NCI-H128 (cell line): ENCODE measurements at regions not wholly inside any gene's neighbourhood (a gene's known extent, or its start where the extent isn't known, plus 50 kb on each side); places are given as distances from the start of the nearest gene placed in this dataset.
"Not testable (repeated sequence)": the region's sequence is repeated elsewhere in the genome, so short reads cannot be mapped to it uniquely, and the experiment has no call there.

Experiments
- DNase-seq: peaks from one replicate; lab custom pipeline; 2025; ENCODE audit not compliant: unreplicated experiment; lab: John Stamatoyannopoulos, UW

DNA sequence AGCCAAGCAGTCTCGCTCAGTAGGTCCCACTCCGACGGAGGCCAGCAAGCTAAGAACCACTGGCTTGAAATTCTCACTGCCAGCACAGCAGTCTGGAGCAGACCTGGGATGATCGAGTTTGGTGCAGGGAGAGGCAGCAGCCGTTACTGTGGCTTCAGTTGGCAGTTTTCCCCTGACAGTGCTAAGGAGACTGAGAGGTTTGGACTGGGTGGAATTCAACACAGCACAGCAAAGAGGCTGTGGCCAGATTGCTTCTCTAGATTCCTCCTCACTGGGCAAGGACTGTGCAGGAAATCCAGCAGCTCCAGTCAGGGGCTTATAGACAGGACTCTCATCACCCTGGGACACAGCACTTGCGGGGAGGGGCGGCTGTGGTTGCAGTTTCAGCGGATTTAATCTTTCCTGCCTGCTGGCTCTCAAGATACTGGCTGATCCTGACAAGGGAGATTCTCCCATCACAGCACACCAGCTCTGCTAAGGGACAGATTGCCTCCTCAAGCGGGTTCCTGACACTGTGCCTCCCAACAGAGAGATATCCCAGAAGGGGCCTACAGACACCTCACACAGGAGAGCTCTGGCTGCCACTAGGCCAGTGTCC is 122.1 kb downstream of the YIPF5 start:
- DNase-seq = no peak

DNA sequence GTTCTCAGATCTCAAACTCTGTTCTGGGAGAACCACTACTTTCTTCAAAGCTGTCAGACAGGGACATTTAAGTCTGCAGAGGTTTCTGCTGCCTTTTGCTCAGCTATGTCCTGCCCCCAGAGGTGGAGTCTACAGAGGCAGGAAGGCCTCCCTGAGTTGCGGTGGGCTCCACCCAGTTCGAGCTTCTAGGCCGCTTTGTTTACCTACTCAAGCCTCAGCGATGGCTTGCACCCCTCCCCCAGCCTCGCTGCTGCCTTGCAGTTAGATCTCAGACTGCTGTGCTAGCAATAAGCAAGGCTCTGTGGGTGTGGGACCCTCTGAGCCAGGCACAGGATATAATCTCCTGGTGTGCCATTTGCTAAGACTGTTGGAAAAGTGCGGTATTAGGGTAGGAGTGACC is 115.1 kb downstream of the YIPF5 start:
- not testable (repeated sequence) for DNase-seq

DNA sequence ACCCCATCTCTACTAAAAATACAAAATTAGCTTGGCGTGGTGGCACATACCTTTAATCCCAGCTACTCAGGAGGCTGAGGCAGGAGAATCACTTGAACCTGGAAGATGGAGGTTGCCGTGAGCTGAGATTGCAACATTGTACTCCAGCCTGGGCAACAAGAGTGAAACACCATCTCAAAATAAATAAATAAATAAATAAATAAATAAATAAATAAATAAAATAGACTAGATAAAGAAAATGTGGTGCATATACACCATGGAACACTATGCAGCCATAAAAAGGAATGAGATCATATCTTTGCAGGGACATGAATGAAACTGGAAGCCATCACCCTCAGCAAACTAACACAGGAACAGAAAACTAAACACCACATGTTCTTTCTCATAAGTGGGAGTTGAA is 110.4 kb downstream of the YIPF5 start:
- DNase-seq = not testable (repeated sequence)

DNA sequence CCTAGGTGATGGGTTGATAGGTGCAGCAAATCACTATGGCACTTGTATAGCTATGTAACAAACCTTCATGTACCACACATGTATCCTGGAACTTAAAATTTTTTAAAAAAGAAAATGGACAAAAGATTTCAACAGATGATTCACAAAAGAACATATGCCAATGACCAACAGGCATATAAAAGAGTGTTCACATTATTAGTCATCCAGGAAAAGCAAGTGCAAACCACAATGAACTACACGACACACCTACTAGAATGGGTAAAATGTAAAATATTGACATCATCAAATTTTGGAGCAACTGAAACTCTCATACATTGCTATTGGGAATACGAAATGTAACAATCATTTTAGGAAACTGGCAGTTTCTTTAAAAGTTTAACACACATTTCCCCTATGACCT is 109.9 kb downstream of the YIPF5 start:
- no peak for DNase-seq

DNA sequence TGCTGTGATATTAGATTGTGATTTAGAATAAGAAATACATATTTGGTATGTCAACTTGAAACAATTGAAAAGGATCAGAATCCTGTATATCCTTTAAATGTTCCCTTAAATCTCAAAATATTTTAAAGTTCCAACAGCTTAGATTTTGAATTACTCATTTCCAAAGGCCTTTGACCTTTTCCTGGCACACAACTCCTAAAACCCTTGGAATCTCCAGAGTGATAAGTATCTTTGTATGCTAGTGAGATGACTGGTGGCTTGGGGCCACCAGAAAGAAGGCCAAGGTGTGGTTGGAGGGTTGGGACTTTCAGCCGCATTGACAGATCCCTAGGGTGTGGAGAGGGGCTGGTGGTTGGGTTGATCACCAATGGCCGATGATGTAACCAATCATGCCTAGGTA is 104.7 kb downstream of the YIPF5 start:
- DNase-seq = no peak

DNA sequence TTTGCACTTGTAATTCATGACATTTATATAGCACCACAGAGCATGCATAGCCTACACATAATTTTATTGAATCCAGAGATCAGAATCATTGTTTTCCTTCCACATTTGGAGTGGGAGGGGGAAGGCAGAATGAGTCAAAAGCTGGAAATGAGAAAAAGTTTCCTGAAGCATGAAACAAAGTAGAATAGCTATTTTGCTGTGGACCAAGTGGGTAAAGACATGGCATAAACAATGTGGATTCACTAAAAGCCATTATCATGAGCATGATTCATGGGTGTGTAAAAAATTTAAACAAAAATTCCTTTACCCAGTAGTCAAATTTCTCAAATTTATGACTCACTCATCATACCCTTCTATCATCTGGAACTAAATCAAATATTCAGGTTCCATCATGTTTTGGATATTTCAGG is 97.9 kb downstream of the YIPF5 start:
- no peak for DNase-seq

DNA sequence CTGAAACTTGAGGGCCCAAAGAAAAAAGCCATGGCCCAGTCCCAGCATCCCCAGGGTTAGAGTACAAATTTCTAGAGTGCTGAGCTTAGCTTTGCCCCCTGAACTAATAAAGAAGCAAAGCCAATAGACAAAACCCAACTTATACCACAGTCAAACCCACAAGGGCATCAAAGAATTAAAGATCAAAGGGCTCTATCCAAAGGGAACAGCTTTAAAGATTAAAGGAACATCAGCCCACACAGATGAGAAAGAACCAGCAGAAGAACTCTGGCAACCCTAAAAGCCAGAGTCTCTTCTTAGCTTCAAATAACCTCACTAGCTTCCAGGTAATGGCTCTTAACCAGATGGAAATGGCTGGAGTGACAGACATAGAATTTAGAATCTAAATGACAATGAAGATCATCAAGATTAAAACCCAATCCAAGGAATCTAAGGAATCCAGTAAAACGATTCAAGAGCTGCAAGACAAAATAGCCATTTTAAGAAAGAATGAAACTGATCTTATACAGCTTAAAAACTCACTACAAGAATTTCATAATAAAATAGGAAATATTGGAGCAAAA is 93.9 kb downstream of the YIPF5 start:
- DNase-seq = no peak

DNA sequence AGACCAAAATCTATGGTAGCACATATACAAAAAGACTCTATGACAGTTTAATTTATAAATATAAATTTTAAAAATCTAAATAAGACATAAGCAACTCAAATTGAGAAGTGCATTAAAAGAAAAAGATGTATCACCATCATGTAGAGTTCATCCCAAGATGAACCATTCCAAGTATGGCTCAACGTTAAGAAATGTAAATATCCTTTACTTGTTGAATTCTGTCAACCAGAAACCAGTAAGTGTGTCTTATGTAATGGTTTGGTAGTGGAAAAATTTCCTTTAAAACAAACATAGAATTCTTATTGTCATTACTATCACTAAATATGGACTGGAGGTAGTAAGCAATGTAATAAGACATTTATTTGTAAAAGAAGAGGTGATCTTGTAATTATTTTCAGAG is 87.3 kb downstream of the YIPF5 start:
- no peak for DNase-seq

DNA sequence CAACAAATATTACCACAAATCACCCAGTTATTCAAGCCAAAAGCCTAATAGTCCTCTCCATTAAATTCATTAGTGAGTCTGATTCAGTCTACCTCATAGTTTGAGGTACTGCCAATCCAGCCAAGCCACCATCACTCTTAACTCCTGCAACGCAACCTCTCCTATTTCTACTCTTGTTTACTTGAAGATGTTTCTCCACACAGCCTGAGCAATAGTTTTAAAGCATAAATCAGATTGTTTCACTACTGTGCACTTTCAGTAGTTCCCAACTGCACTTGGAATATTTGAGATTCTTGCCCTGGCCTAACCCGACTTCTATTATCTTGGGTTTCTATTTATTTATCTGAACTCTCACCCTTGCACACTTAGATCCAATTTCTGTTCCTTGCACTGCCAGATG is 85.5 kb downstream of the YIPF5 start:
- DNase-seq = no peak

DNA sequence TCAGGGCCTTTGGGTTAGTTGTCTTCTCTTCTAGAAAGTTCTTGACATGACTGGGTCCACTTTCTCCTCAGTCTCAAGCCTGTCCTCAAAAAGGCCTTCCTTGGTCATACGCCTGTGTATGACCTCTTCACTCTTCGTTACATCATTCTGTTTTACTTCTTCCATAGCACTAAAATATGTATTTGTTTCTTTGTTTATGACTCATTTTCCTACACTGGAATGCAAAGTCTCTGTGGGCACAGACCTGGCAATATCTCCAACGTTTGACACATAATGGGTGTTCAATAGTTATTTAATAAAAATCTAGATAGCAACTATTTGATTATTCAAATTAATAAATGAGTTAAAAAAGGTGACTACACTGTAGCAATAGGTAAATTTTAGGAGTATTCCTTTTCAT is 85.1 kb downstream of the YIPF5 start:
- no peak for DNase-seq

DNA sequence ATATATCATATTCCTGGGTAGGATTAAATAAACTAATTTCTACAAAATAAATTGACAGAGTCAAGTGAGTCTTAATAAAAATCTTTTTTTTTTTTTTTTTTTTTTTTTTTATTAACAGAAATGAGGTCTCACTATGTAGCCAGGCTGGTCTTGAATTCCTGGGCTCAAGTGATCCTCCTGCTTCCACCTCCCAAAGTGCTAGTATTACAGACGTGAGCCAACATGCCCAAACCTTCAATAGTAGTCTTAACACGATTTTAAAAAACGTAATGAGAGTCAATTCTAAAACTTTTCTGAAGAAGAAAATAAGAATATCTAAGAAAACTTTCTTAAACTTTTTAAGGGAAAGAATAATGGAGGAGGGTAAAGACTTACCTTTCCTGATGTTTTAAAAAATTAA is 84.2 kb downstream of the YIPF5 start:
- DNase-seq = no peak

DNA sequence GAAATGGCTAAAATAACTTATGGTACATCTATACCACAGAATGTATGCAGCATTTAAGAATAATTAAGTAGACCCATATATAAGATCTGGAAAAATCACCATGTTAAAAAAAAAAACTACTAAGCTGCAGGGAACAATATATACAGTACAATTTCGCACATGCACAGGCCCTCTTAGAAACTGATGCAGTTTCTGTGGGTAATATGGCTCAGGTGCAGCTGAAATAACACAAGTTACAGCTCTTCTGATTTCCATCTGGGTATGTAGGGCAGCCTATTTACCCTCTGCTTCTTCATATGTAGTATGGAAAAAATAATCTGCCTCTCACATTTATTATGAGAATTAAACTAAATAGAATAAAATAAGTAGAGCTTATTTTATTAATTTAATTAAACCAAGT is 82.9 kb downstream of the YIPF5 start:
- no peak for DNase-seq

DNA sequence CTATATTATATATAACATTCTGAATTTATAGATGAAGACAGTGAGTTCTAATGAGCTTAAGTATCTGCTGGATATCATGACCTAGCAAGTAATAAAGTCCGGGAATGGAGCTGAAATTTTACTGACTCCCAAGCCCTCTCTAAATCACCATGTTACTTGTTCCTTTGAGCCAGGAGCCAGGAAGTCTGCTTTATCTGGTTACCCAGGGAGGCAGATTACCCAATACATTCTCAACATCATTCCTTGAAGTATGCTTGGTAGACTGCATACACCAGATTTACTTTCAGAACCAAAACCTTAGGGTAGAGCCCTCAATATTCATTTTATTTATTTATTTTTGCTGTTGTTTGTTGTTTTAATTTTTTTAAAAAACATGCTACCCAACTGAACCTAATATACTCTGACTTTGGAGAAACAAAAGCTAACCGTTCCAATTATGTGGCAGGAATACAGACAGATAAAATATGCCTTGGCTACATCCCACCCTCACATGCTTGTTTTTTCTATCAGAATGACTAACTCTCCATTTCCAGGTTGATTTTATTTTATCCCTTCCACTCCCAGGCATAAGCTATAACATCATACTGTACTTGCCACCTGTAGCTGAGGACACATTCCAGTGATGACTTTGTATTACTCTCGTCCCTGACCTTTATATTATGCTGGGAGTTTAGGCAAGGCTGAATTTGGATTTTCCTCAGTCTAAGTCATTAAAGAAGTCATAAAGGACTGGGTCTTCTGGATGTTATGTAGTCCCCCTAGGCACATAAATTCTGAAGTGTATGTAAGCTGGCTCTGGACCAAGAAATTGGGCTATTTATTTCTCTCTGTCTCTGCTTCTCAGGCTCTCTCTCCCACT is 82.0 kb downstream of the YIPF5 start:
- DNase-seq = no peak

DNA sequence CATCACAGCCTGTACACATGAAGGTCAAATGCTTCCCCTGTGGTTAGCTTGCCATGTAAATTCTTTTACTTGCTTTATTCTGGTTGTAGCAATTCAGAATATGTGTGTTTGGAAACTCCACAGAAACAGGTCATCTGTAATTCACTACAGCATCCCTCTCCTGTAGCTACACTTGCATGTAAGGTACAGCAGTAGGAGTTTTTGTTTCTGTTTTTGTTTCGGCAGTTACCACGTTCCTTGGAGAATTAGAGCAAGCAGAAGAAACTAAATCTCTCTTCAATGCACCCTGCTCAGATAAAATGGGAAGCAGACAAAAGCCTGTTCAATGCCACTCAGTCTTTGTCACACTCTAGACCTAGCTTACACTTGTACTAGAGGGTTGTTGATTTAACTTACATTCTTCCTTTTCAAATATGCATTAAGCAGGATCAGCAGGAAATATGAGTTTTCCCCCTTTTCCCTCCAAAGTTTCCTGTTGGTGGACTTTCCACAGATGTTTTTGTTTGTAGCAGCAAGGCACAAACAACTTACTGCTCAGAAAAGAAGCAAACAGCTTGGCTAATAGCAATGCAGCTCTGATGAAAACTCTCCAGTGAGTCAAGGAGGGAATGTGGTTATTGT is 80.9 kb downstream of the YIPF5 start:
- DNase-seq = no peak

DNA sequence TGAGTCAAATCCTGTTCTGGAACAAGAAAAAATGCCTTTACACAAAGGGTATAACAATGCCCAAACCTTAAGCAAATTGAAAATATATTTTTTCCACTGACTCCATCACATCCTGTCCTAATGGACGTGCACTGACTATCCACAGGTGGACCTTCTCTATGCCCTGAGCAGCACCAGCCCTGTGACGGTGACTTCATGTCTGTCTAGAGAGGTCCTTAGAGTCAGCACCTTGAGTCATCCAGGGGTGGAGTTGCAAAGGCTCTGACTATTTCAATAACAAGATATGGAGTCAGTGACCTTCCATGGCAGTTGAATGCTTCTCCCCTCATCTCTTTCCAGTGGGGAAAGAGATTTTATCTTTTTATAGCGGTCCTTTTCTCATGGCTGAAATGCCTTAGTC is 78.0 kb downstream of the YIPF5 start:
- DNase-seq = no peak

DNA sequence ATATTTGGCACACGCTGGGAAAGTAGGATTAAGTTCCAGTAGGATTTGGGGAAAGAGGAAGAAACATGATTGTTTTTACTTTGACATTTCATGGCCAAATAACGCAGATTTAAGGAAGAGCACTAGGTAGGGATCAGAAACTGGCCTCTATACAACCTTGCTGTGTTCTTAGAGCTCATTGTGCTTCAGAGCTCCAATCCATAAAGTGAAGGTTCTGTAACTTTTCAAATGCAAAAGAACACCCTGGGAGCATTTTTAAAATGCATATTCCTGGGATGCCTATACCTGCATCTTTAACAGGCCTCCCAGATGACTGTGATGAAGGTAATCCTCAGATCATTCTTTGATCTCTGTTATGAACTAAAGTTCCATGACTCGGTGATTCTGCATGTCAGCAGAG is 77.1 kb downstream of the YIPF5 start:
- no peak for DNase-seq

DNA sequence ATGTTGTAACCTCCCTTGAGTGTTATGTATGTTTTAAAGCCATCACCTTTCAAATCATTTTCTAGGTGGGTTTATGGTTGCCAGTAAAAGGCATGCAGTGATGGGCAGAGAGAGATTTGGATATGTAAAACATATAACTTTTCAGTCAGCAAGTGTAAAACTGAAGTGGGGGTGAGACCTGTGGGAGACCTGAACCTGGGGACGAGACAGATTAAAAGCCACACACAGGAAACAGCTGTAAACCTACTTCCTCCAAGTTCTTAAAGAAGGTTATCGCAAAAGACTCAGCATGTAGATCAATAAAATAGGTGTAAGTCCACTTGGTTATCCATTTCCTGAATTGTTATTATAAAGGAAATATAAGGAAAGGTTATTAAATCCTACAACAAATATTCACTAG is 76.6 kb downstream of the YIPF5 start:
- DNase-seq = no peak

DNA sequence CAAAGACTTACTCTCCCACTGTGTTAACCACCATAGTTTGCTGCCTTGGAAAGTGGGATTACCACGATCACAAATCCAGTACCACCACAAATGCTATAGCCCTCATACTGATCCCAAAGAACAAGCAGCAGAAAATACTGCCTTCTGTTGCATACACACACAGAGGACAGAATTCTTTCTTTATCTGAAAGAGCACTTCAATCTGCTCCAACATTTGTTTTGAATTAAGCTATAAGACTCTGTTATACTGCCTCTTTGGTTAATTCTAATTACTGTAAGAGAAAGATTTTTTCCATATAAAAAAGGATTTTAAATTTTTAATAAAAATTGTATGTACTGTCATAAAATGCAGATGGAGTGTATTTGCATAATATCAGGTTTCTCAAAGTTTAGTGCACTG is 69.8 kb downstream of the YIPF5 start:
- DNase-seq = no peak

DNA sequence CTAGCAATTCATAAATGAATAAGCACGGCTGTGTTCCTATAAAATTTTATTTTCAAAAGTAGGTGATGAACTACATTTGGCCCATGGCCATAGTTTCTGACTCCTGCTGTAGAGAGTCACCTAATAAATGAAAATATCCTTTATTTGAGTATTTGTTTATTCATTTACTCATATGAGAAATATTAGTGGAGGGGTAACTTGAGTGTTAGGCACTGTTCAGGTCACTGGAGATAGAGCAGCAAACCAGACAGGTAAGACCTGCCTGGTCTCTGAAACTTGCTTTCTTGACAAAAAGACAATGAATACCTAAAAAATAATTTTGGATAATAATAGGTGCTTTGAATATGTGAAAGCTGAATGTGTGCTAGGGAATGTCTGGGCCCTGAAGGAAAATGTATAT is 68.8 kb downstream of the YIPF5 start:
- no peak for DNase-seq

DNA sequence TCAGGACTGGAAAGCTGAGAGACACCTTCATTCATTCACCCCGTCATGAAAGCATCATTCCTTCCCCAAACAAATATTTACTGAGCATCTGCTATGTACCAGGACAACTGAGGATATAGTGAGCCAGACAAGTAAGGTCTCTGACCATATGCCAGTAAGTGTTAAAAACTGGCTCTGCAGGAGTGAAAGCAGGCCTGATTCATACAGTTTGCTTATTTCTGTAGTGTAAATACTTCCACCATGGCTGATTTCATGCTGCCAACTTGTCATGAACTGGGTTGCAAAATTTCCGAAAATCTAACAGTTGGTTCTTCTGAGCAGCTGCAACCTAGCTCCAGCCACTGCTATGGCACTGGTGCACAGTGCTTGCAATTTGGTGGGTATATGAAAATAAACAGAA is 68.1 kb downstream of the YIPF5 start:
- no peak for DNase-seq

DNA sequence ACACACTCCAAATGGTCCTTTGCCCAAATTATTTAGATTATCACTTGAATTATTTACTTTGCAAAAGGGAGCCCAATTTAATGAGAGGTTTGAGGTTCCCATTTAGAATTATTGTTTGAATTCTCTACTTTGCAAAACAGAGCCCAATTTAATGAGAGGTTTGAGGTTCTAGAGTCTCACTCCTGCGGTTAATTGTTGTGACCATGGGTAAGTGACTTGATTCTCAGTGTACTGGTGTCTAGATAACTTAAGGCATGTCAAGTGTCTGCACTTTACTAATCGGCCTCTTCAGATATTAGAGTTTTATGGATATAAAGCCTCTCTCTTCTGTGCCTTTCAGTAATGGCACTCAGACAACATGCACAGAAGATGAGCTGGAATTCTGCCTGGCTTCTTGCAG is 67.5 kb downstream of the YIPF5 start:
- DNase-seq = no peak
